Panc1 (cell line): ENCODE measurements at regions not wholly inside any gene's neighbourhood (a gene's known extent, or its start where the extent isn't known, plus 50 kb on each side); places are given as distances from the start of the nearest gene placed in this dataset.

Experiments
- ATAC-seq: fragments of 200-7000 bp; cut with Tn5 transposase; 2 replicates; pipeline ENCODE4 v1.9.1; 2020; ENCODE audit warnings: mild to moderate bottlenecking, moderate library complexity
- BruUV-seq: library from RNA; stranded (reverse); fragments of 400-500 nt; replicated peaks from 2 replicates; lab custom pipeline; 2021; lab: Mats Ljungman, UMichigan
- CTCF ChIA-PET: fragments of 300-600 bp; sonication (Branson Sonifier 250); formaldehyde crosslinking; loops from one replicate; lab custom pipeline; 2022; ENCODE audit warnings: antibody characterized with exemption; lab: Charles Lee
- POLR2A ChIA-PET: fragments of 300-600 bp; sonication (Branson Sonifier 250); formaldehyde crosslinking; loops from one replicate; lab custom pipeline; 2022; ENCODE audit warnings: antibody characterized with exemption; lab: Charles Lee
- DNase-seq: peaks from one replicate; pipeline ENCODE4 v3.0.0-alpha.2; 2010; ENCODE audit warnings: low read depth, low spot score
- H3K27ac ChIP-seq: 2 replicates; pipeline ENCODE4 v1.5.1; 2011; ENCODE audit warnings: mild to moderate bottlenecking, low read length, inconsistent platforms
- H3K27me3 ChIP-seq: fragments of 200-500 bp; sonication (Bioruptor generic); 2 replicates; pipeline ENCODE4 v1.6.0; 2014; ENCODE audit warnings: low read length, inconsistent platforms; ENCODE audit not compliant: control insufficient read depth, insufficient read depth
- H3K36me3 ChIP-seq: fragments of 200-500 bp; sonication (Bioruptor generic); 2 replicates; pipeline ENCODE4 v1.5.1; 2014; ENCODE audit warnings: inconsistent platforms, mild to moderate bottlenecking, low read length, moderate library complexity; ENCODE audit not compliant: control insufficient read depth, insufficient read depth
- H3K4me1 ChIP-seq: 2 replicates; pipeline ENCODE4 v1.5.1; 2011; ENCODE audit warnings: inconsistent platforms, mild to moderate bottlenecking, low read length, moderate library complexity; ENCODE audit not compliant: control insufficient read depth, insufficient read depth
- H3K4me3 ChIP-seq, 2 experiments: 2 replicates each; pipeline ENCODE4 v1.5.1; 2011 to 2012; ENCODE audit warnings: low read depth in 2 of 2, low read length in 2 of 2, mild to moderate bottlenecking in 2 of 2, inconsistent platforms in 1 of 2, moderate library complexity in 1 of 2
- H3K9me3 ChIP-seq: fragments of 200-500 bp; sonication (Bioruptor generic); 2 replicates; pipeline ENCODE4 v1.5.1; 2014; ENCODE audit warnings: low read depth, mild to moderate bottlenecking, inconsistent platforms, low read length, moderate library complexity; ENCODE audit not compliant: control insufficient read depth, insufficient read depth
- CTCF ChIP-seq: fragments of 450-650 bp; IDR thresholded peaks from 2 replicates; pipeline ENCODE4 v1.5.1; 2017; ENCODE audit warnings: mild to moderate bottlenecking
- POLR2AphosphoS5 ChIP-seq: IDR thresholded peaks from 2 replicates; pipeline ENCODE4 v1.6.1; 2012; ENCODE audit warnings: mild to moderate bottlenecking, low read depth, low read length, moderate library complexity
- REST ChIP-seq, 2 experiments: IDR thresholded peaks; 2 replicates each; pipeline ENCODE4 v1.6.1; 2011 to 2012; ENCODE audit warnings: low read depth in 2 of 2, control low read depth in 1 of 2, low read length in 1 of 2, mild to moderate bottlenecking in 1 of 2, moderate library complexity in 1 of 2; ENCODE audit not compliant: insufficient read depth in 1 of 2
- SIN3A ChIP-seq: IDR thresholded peaks from 2 replicates; pipeline ENCODE4 v1.6.1; 2012; ENCODE audit warnings: low read depth, mild to moderate bottlenecking, low read length, moderate library complexity, borderline replicate concordance; ENCODE audit not compliant: insufficient read depth
- TCF7L2 ChIP-seq: IDR thresholded peaks from 2 replicates; pipeline ENCODE4 v1.6.1; 2011; ENCODE audit warnings: mild to moderate bottlenecking, low read depth, low read length, inconsistent platforms
- in situ Hi-C: cut with HindIII; loops from 2 replicates; pipeline ENCODE4 v1.10.0; 2016; ENCODE audit warnings: low sequenced_read_pairs, low pct_unique_long_range_greater_than_20kb
- intact Hi-C: fragments of 100-400 bp; cut with micrococcal nuclease; formaldehyde crosslinking; loops from one replicate; pipeline ENCODE4 v1.10.0; 2022; ENCODE audit not compliant: unreplicated experiment

- H3K9me3 ChIP-seq: no peaks in the 10 kb centered on the region
- in situ Hi-C loops: no loop called here
- ChIA-PET CTCF (no interaction called here), POLR2A (no interaction called here)
- DNase-seq: no peak
- BruUV-seq: no TSS peak
- no peak overlapping the region for H3K27ac ChIP-seq
- intact Hi-C loops: no loop called here
- no peaks in the 10 kb centered on the region for H3K4me1 ChIP-seq
- no peak for TF ChIP-seq POLR2AphosphoS5
- TF ChIP-seq CTCF: no peak
- TF ChIP-seq SIN3A: no peak
- no peak for TF ChIP-seq REST (IDR thresholded peaks at IDR 0.05; ENCODE audit: insufficient read depth in 1 of 2, low read depth in 2 of 2, low read length in 1 of 2)
- TF ChIP-seq TCF7L2: no peak
- no peak overlapping the region for H3K4me3 ChIP-seq
- H3K36me3 ChIP-seq: no peaks in the 10 kb centered on the region
- H3K27me3 ChIP-seq: no peaks in the 10 kb centered on the region; the same call in 1 of the 2 replicates
- ATAC-seq: no peak
Observed at GRCh38 chr2:41741951-41742595, 305.7 kb upstream of the PKDCC start.

- Histone ChIP-seq H3K9me3 (no peaks in the 10 kb centered on the region), H3K4me3 (no peak overlapping the region), H3K36me3 (no peaks in the 10 kb centered on the region), H3K27me3 (no peaks in the 10 kb centered on the region), H3K4me1 (no peaks in the 10 kb centered on the region), H3K27ac (no peak overlapping the region)
- no peak for ATAC-seq
- ChIA-PET POLR2A (no interaction called here), CTCF (no interaction called here)
- no peak for TF ChIP-seq CTCF
- no peak for TF ChIP-seq TCF7L2
- no peak for TF ChIP-seq POLR2AphosphoS5
- intact Hi-C loops: no loop called here
- in situ Hi-C loops: no loop called here
- no peak for DNase-seq
- no TSS peak for BruUV-seq
Observed at GRCh38 chr2:41743324-41743723, 304.5 kb upstream of the PKDCC start.
